MM.1S (cell line): ENCODE measurements at regions not wholly inside any gene's neighbourhood (a gene's known extent, or its start where the extent isn't known, plus 50 kb on each side); places are given as distances from the start of the nearest gene placed in this dataset.

ENCODE experiments used
- CTCF ChIP-seq: fragments of 300-600 bp; sonication (generic); IDR thresholded peaks from 2 replicates; pipeline ENCODE4 v1.5.1; 2016; ENCODE audit warnings: antibody characterized with exemption, low read length, mixed read lengths
- EZH2 ChIP-seq: fragments of 300-600 bp; sonication (generic); optimal IDR thresholded peaks from 2 replicates; pipeline ENCODE3; 2017; ENCODE audit warnings: low read depth, mild to moderate bottlenecking, antibody characterized with exemption, low read length, mixed read lengths
- EZH2phosphoT487 ChIP-seq: fragments of 300-600 bp; sonication (generic); IDR thresholded peaks from 2 replicates; pipeline ENCODE4 v1.6.1; 2018; ENCODE audit warnings: antibody characterized with exemption, low read length

GRCh38 chr2:185484602-185485001, 254.0 kb upstream of the FSIP2 start:
- TF ChIP-seq CTCF: no peak
- no peak for TF ChIP-seq EZH2
- no peak for TF ChIP-seq EZH2phosphoT487
